ENCODE measurements at regions not wholly inside any gene's neighbourhood (a gene's known extent, or its start where the extent isn't known, plus 50 kb on each side); places are given as distances from the start of the nearest gene placed in this dataset.

DNA sequence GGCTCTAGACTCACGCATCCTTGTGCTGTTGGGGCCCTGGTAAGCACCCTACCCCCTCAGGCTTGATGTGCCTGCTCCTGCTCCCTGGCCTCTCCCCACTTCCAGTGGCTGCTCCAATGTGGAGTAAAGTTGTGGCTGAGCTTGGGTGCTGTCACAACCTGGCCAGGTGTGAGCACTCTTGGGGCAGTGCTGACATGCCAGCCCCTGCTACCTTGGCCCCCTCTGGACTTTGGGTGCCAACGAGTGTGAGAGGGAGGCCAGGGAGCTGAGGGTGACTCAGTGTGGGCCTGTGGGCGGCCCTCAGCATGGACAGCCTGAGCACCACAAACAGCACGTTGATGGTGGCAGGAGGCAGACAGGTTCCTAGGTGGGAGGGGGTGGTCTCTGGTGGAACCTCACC lies 870.2 kb upstream of the C9orf72 start:
- intact Hi-C loops (cut with DNase I; ENCODE audit: low total_unique reads), result no loop called here
- WGBS, 2 donors, result 78 to 87% methylated on average over 3 to 4 of the region's 4 CpGs
- DNase-seq (ENCODE audit: low spot score in 2 of 2), result no peak
- H3K4me3 ChIP-seq (ENCODE audit: low read depth, poor library complexity, severe bottlenecking), result no peak overlapping the region
- TF ChIP-seq CTCF (IDR thresholded peaks at IDR 0.05), result no peak
- TF ChIP-seq POLR2A (IDR thresholded peaks at IDR 0.05), result no peak

DNA sequence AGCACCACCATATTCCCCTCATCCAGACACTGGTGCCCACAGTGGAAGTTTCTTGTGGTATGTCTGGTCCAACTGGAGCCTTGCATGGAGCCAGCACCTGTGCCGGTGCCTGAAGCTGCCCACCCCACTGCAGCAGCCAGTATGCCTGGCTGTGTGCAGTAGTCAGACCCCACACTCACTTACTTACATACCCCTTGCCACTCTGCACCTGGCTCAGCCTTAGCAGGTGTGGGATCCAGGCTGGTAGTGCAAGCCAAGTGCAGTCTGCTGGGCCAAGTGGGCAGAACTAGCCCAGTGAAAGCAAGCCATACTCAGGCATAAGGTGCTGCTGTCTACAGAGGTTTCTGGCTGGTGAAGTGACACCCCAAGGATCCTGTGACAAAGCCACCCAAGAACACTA lies 871.4 kb upstream of the C9orf72 start:
- intact Hi-C loops (cut with DNase I; ENCODE audit: low total_unique reads), result no loop called here
- DNase-seq (ENCODE audit: low spot score in 2 of 2), result no peak
- no peak overlapping the region for H3K4me3 ChIP-seq (ENCODE audit: low read depth, poor library complexity, severe bottlenecking)
- 100% methylated on average over 1 of the region's 1 CpG; no CpG with 5 or more reads in 1 of the 2 donors for WGBS, 2 donors
- TF ChIP-seq CTCF (IDR thresholded peaks at IDR 0.05) (no peak), POLR2A (IDR thresholded peaks at IDR 0.05) (no peak)

DNA sequence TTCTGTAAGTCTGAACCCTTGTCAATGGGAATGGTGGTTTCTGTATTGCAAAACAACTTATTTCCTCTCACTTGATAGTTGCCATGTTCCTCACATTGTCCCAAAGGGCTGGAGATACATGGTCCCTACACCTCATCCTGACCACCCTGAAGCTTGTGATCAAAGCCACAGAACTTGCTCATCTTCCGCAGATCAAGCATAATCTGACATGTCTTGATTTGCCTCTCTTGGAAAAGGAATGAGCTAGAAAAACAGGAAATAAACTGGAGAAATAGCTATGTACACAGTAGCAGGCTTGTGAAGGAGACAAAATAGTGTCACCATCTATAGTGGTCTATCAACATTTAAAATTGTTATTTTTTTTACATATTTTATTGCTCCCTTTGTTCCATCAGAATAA lies 871.9 kb upstream of the C9orf72 start:
- DNase-seq (ENCODE audit: low spot score in 2 of 2), result no peak
- no peak overlapping the region for H3K4me3 ChIP-seq (ENCODE audit: low read depth, poor library complexity, severe bottlenecking)
- WGBS, 2 donors, result 36 to 44% methylated on average over 1 of the region's 1 CpG
- TF ChIP-seq CTCF (IDR thresholded peaks at IDR 0.05), result no peak
- TF ChIP-seq POLR2A (IDR thresholded peaks at IDR 0.05), result no peak
- intact Hi-C loops (cut with DNase I; ENCODE audit: low total_unique reads), result no loop called here

DNA sequence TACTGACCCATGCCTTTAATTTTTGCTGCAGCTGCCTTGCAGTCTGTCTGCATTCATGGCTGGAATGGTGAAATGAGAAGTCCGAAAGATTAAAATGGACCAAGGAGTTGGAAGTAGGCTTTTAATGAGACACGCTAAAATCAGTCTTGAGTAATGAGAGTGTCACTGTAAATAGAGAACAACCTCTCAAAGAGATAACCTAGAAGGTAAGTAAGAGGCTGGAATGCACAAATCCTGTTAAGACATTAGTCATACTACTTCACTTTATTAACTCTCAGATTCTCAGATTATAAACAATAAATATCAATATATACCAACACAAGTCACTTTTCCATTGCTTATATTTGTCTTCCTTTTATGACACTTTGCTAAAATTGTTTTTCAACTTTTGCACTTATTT lies 880.6 kb upstream of the C9orf72 start:
- H3K4me3 ChIP-seq (ENCODE audit: low read depth, poor library complexity, severe bottlenecking), result no peak overlapping the region
- intact Hi-C loops (cut with DNase I; ENCODE audit: low total_unique reads), result no loop called here
- DNase-seq (ENCODE audit: low spot score in 2 of 2), result no peak
- no peak for TF ChIP-seq POLR2A (IDR thresholded peaks at IDR 0.05)
- no peak for TF ChIP-seq CTCF (IDR thresholded peaks at IDR 0.05)
- 92 to 93% methylated on average over 2 of the region's 2 CpGs for WGBS, 2 donors

DNA sequence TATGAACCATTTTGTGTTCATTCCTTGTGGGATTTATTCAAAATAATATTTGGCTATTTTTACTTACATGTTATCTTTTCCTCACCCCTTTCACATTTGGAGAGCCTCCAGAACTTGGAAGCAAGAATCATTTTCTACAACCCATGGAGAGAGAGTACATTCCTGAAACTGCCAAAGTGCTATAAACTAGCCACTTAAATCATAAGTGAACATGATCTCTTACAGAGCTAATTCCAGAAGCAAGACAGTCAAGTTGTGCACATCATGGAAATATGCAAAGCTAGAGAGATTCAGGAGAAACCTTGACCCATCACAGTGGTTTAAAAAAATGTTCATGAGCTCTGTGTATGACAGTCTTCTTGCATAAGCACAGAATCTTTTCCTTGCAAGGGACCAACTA lies 883.6 kb upstream of the C9orf72 start:
- intact Hi-C loops (cut with DNase I; ENCODE audit: low total_unique reads), result no loop called here
- TF ChIP-seq POLR2A (IDR thresholded peaks at IDR 0.05), result no peak
- DNase-seq (ENCODE audit: low spot score in 2 of 2), result no peak

DNA sequence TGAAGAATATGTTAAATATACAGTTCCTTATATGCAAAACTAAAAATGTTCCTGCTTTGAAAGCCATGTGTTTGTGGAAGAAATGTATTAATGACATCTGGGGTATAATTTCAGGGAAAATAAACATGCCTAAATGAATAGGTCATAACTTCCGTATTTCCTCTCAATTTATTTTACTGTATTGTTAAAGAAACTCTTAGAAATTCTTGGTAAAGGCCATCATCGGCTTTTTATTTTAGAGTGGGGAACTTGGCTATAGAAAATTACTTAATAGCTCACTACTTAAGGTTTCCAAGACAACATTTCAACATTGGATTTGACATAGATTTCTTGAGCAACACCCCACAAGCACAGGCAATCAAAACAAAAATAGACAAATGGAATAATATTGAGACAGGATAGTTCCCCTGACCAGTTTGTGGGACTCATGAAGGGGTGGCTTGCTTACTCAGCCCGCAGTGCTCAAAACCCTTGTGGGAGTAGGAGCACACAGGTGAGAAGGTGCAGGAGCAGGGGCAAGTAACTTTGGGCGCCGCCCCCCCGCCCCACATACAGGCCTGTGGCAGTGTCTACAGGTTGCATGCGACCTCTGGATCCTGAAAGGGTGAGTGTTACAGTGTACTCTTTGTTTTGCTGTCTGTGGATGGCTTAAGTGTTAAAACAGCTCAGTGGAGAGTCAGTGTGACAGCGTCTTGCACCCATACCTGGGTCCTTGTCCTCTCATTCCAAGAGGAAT lies 891.4 kb upstream of the C9orf72 start:
- no peak for TF ChIP-seq POLR2A (IDR thresholded peaks at IDR 0.05)
- TF ChIP-seq CTCF (IDR thresholded peaks at IDR 0.05), result no peak
- no peak overlapping the region for H3K4me3 ChIP-seq (ENCODE audit: low read depth, poor library complexity, severe bottlenecking)
- intact Hi-C loops (cut with DNase I; ENCODE audit: low total_unique reads), result no loop called here
- DNase-seq (ENCODE audit: low spot score in 2 of 2), result no peak
- WGBS, 2 donors, result 81% methylated on average over 8 of the region's 8 CpGs

More for the DNA sequence above, 883.6 kb upstream of the C9orf72 start:
- no peak overlapping the region for H3K4me3 ChIP-seq (ENCODE audit: low read depth, poor library complexity, severe bottlenecking)

Data from lower leg skin (tissue), 4 donors.